ENCODE measurements at regions not wholly inside any gene's neighbourhood (a gene's known extent, or its start where the extent isn't known, plus 50 kb on each side); places are given as distances from the start of the nearest gene placed in this dataset.
A peak's percentile ranks its signal among the peaks of the same experiment; 100 is the strongest.

DNA sequence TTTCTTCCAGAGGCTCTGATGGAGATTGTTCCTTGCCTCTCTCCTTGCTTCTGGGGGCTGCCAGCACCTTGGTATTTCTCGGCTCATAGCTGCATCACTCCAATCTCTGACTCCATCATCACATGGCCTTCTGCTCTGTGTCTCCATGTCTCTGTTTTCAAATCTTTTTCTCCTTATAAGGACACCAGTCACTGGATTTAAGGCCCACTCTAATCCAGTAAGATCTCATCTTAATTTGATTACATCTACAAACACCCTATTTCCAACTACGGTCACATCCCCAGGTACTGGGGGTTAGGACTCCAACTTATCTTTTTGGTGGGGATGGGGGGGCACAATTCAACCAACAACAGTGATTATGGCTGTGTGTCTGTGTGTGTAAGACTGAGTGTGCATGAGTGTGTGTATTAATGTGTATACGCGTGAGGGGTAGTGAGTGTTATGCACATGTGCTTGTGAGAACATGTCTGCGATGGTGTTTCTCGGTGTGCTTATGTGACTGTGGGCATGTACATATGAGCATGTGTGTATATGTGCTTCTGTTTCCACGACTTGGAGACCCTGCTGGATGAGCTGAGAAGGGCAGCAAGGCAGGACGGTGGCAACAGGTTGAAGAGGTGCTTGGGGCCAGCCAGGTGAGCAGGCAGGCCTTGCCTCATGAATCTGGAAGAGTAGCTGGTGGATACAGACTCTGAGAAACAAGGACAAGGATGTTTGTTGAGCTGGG lies 130.5 kb downstream of the MRPL14 start:
- H3K27me3 ChIP-seq (ENCODE audit: low read depth): peaks cover 13% of the 10 kb centered on the region
- no peaks in the 10 kb centered on the region for H3K9me3 ChIP-seq
- peaks cover 2% of the 10 kb centered on the region for H3K4me1 ChIP-seq
- TF ChIP-seq, protein P1, sequence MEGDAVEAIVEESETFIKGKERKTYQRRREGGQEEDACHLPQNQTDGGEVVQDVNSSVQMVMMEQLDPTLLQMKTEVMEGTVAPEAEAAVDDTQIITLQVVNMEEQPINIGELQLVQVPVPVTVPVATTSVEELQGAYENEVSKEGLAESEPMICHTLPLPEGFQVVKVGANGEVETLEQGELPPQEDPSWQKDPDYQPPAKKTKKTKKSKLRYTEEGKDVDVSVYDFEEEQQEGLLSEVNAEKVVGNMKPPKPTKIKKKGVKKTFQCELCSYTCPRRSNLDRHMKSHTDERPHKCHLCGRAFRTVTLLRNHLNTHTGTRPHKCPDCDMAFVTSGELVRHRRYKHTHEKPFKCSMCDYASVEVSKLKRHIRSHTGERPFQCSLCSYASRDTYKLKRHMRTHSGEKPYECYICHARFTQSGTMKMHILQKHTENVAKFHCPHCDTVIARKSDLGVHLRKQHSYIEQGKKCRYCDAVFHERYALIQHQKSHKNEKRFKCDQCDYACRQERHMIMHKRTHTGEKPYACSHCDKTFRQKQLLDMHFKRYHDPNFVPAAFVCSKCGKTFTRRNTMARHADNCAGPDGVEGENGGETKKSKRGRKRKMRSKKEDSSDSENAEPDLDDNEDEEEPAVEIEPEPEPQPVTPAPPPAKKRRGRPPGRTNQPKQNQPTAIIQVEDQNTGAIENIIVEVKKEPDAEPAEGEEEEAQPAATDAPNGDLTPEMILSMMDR (IDR thresholded peaks at IDR 0.05): no peak
- ATAC-seq (no peak), DNase-seq (no peak)
- H3K36me3 ChIP-seq: no peaks in the 10 kb centered on the region
- H3K27ac ChIP-seq: no peak overlapping the region
- no peak overlapping the region for H3K4me3 ChIP-seq
- intact Hi-C loops (cut with DNase I): no loop called here

DNA sequence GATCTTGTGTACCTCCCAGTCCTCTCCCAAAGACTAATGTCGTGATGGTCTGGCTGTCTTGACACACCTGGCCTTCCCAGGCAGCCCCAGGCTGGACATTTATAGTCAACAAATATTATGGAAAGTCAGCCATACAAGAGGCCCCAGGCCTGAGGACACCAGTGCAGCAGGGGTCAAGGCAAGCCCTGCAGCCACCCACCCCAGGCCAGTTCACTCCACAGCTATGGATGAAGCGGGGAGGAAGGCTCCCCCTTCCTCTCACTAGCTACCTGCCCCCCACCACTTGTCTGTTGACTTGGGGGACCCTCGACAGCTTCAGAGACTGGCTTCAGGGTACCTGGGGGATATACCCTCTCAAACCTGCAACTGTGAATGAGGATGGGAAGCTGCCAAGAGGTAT lies 132.1 kb downstream of the MRPL14 start:
- H3K27ac ChIP-seq: no peak overlapping the region
- DNase-seq: no peak
- ATAC-seq: no peak
- intact Hi-C loops (cut with DNase I): no loop called here
- H3K27me3 ChIP-seq (ENCODE audit: low read depth): peaks cover 7% of the 10 kb centered on the region
- H3K36me3 ChIP-seq: no peaks in the 10 kb centered on the region
- H3K4me1 ChIP-seq: peaks cover 7% of the 10 kb centered on the region
- H3K9me3 ChIP-seq: no peaks in the 10 kb centered on the region
- TF ChIP-seq, protein P1 (IDR thresholded peaks at IDR 0.05): no peak
- H3K4me3 ChIP-seq: no peak overlapping the region

DNA sequence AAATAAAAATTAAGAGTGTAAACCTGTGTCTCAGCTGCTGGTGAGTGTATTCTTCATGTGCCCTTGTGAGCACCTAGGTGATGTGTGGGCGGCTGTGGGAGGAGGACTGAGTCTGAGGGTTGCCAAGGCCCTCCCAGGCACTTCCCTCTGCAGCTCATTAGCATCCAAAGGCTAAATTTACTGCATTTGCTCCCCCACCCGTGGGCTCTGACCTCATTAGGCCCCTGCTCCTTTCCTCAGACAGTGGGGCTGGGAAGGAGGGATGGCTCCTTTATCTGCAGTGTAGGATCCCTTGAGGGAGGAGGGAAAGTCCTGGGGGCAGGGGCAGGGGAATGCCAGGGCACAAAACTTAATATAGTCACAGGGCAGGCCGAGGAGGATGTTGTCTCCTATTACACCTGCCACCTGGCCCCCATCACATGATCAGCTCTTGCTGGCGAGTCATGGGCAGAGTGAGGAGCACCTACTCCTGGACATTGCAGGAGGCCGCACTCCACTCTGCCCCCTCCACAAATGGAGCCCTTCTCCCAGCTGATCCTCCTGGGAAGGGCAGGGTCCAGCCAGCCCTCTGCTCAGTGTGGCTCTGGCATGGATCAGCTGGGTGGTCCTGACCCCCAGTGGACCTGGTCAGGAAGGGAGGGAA lies 133.2 kb downstream of the MRPL14 start:
- Histone ChIP-seq H3K36me3 (no peaks in the 10 kb centered on the region), H3K27me3 (ENCODE audit: low read depth) (peaks cover 3% of the 10 kb centered on the region), H3K4me1 (peaks cover 7% of the 10 kb centered on the region), H3K27ac (no peak overlapping the region), H3K9me3 (no peaks in the 10 kb centered on the region), H3K4me3 (no peak overlapping the region)
- TF ChIP-seq, protein P1 (IDR thresholded peaks at IDR 0.05): no peak
- intact Hi-C loops (cut with DNase I): no loop called here
- DNase-seq (no peak), ATAC-seq (peak in 1 of 2 donors; percentile 18)

DNA sequence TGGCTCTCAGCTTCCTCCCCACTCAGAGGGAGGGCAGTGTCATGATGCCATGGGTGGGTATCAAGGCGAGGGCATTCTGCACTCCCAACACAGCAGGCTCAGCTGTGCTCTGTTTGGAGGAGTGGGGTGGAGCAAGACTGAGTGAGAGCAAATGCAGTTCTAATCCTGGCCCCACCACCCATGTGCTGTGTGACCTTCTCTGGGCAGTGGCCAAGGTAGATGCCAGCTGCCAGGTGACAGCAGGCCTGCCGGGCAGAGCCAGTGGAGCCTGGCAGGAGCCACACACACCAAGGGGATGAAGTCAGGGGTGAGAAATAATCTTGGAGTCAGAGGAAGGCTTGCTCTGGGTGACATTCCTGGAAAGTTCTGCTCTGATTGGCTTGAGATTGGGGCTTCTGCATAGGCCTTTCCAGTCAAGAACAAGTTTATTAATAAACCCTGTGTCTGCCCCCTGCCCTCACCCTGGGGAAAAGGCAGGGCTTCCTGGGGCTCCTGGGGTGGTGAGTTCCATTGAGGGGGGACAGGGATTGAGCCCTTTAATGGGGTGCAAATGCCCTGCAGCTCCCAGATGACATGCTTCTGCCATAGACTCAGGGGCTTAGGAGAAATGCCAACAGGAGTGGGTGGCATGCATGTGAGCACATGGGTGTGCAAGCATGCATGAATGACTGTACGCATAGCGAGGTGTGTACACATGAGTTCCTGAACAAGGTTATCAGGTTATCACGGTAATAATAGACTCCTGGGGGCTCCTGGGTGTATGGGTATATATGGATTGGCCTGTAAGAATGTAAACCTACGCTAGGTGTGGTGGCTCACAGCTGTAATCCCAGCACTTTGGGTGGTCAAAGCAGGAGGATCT lies 134.2 kb downstream of the MRPL14 start:
- no peak for DNase-seq
- no peak for ATAC-seq
- H3K27me3 ChIP-seq (ENCODE audit: low read depth): peaks cover 3% of the 10 kb centered on the region
- H3K4me1 ChIP-seq: peaks cover 7% of the 10 kb centered on the region
- TF ChIP-seq, protein P1 (IDR thresholded peaks at IDR 0.05): no peak
- H3K4me3 ChIP-seq: no peak overlapping the region
- H3K36me3 ChIP-seq: no peaks in the 10 kb centered on the region
- H3K27ac ChIP-seq: no peak overlapping the region
- intact Hi-C loops (cut with DNase I): no loop called here
- no peaks in the 10 kb centered on the region for H3K9me3 ChIP-seq

DNA sequence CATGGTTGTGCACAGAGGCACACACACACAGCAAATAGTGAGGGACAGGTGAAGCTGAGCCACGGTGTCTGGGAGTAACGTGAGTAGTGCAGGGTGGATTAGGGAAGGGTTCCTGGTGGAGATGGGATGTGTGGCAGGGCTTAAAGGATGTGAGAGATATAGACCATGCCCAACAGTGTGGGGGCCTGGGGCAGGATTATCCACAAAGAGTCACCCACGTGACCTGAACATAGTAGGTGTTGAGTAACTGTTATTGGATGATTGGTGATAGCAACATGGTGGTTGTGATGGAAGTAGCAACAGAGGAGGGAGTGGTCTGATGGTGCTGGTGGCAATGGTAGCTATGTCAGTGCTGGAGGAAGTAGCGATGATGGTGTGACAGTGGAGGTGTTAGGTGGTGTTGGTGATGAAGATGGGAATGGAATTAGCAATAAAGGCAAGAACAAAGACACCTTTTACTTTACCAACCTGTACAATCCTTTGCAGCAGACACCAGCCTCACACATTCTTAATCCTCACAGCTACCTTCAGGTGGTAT lies 135.1 kb downstream of the MRPL14 start:
- Histone ChIP-seq H3K9me3 (no peaks in the 10 kb centered on the region), H3K4me1 (peaks cover 7% of the 10 kb centered on the region), H3K4me3 (no peak overlapping the region), H3K36me3 (no peaks in the 10 kb centered on the region), H3K27ac (no peak overlapping the region), H3K27me3 (ENCODE audit: low read depth) (peaks cover 3% of the 10 kb centered on the region)
- DNase-seq (peak; percentile 4), ATAC-seq (no peak)
- TF ChIP-seq, protein P1 (IDR thresholded peaks at IDR 0.05): no peak
- intact Hi-C loops (cut with DNase I): no loop called here

Data from lower lobe of right lung (tissue), 2 donors.